ENCODE measurements at regions not wholly inside any gene's neighbourhood (a gene's known extent, or its start where the extent isn't known, plus 50 kb on each side); places are given as distances from the start of the nearest gene placed in this dataset.

DNA sequence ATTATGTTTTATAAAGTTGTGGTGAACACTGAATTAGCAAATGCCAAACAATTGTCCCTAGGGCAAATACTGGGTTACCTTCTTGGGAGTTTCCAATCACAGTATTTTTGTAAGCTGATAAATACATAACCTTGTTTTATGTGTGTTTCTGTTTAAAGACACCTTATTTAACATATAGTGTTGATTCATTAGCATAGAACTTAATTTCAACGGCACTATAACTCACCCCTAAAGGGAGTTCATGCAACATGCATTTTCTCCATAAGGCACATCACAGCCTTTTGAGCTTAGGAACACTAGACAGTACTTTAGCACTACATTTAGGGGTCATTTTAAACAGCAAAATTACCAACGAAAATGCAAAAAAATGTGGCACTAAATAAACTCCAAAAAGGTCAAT lies 74.2 kb upstream of the TYRP1 start:
- Histone ChIP-seq H3K4me3 (ENCODE audit: low read depth, low read length) (no peak overlapping the region), H3K27ac (ENCODE audit: low read depth, low read length) (no peak overlapping the region), H3K9me3 (ENCODE audit: control insufficient read depth, insufficient read depth, low read length) (no peaks in the 10 kb centered on the region), H3K27me3 (ENCODE audit: control insufficient read depth, insufficient read depth, low read length) (no peaks in the 10 kb centered on the region)
- TF ChIP-seq CTCF (IDR thresholded peaks at IDR 0.05; ENCODE audit: low read depth, low read length), result no peak
- POLR2A ChIA-PET, result no interaction called here
- DNase-seq (ENCODE audit: low read depth, low spot score), result no peak
- CTCF ChIA-PET, result no interaction called here

- CTCF ChIA-PET, result no interaction called here
- POLR2A ChIA-PET, result no interaction called here
- TF ChIP-seq CTCF (IDR thresholded peaks at IDR 0.05; ENCODE audit: low read depth, low read length), result no peak
These were observed 67.3 kb upstream of the TYRP1 start for GRCh38 chr9:12625844-12626243.

DNA sequence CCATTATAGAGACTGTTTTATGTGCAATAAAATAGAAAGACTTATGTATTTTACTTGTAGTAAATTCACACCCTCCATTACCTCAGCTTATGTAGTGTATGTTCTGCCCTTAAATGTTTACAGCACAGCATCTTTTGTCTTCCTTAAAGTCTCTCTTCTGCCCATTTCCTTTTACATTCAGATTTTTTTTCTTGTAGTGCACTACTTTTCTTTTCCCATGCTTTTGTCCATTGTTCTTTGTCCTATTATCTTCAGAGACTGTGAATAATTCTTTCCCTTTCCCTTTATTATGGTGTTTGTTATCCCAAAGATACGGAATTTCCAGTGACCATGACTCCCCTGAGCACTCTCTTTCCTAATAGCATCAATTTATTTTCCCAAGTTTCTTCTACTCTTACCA lies 66.1 kb upstream of the TYRP1 start:
- CTCF ChIA-PET, result no interaction called here
- TF ChIP-seq CTCF (IDR thresholded peaks at IDR 0.05; ENCODE audit: low read depth, low read length), result no peak
- POLR2A ChIA-PET, result no interaction called here
- no peak overlapping the region for H3K4me3 ChIP-seq (ENCODE audit: low read depth, low read length)
- no peak overlapping the region for H3K27ac ChIP-seq (ENCODE audit: low read depth, low read length)
- DNase-seq (ENCODE audit: low read depth, low spot score), result no peak
- H3K9me3 ChIP-seq (ENCODE audit: control insufficient read depth, insufficient read depth, low read length), result no peaks in the 10 kb centered on the region
- H3K27me3 ChIP-seq (ENCODE audit: control insufficient read depth, insufficient read depth, low read length), result no peaks in the 10 kb centered on the region

More at GRCh38 chr9:12625844-12626243, 67.3 kb upstream of the TYRP1 start:
- Histone ChIP-seq H3K27ac (ENCODE audit: low read depth, low read length) (no peak overlapping the region), H3K27me3 (ENCODE audit: control insufficient read depth, insufficient read depth, low read length) (no peaks in the 10 kb centered on the region), H3K4me3 (ENCODE audit: low read depth, low read length) (no peak overlapping the region), H3K9me3 (ENCODE audit: control insufficient read depth, insufficient read depth, low read length) (no peaks in the 10 kb centered on the region)
- DNase-seq (ENCODE audit: low read depth, low spot score), result no peak

DNA sequence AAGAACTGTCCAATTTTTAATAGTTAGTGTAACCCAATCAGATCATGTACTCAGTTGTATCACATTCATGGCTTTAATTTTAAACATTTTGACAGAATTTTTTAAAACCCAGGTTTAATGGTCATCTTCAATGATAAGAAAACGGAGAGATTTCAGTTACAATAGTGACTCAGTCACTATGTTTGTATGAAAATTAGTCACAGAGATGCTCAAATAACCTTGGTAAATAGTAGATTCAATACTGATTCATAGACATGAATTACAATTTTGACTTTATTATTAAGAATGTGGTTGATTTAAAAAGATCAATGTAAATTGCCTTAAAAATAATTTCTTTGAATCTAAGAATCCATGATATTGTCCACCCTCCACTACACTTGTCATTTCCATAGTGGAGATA lies 64.6 kb upstream of the TYRP1 start:
- ChIA-PET CTCF (no interaction called here), POLR2A (no interaction called here)
- H3K4me3 ChIP-seq (ENCODE audit: low read depth, low read length), result no peak overlapping the region
- no peak overlapping the region for H3K27ac ChIP-seq (ENCODE audit: low read depth, low read length)
- TF ChIP-seq CTCF (IDR thresholded peaks at IDR 0.05; ENCODE audit: low read depth, low read length), result no peak
- H3K9me3 ChIP-seq (ENCODE audit: control insufficient read depth, insufficient read depth, low read length), result no peaks in the 10 kb centered on the region
- DNase-seq (ENCODE audit: low read depth, low spot score), result no peak
- H3K27me3 ChIP-seq (ENCODE audit: control insufficient read depth, insufficient read depth, low read length), result no peaks in the 10 kb centered on the region

DNA sequence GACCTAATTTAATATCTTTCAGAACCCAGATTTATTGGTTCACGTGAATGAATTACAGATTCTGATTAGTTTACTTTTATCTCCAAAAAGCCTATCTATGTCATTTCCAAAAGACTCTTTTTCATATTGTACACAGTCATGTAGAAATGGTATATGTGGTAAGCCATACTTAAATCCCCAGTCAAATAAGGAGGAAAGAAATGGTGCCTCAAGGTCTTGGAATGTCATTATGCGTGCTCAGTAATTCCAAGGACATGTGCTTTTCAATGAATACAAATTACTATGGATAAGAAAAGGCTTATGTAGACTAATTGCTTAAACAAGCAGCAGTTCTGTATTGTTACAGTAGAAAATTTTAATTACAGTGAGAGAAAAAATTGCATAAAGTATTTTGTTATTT lies 64.1 kb upstream of the TYRP1 start:
- TF ChIP-seq CTCF (IDR thresholded peaks at IDR 0.05; ENCODE audit: low read depth, low read length), result no peak
- Histone ChIP-seq H3K4me3 (ENCODE audit: low read depth, low read length) (no peak overlapping the region), H3K9me3 (ENCODE audit: control insufficient read depth, insufficient read depth, low read length) (no peaks in the 10 kb centered on the region), H3K27ac (ENCODE audit: low read depth, low read length) (no peak overlapping the region), H3K27me3 (ENCODE audit: control insufficient read depth, insufficient read depth, low read length) (no peaks in the 10 kb centered on the region)
- ChIA-PET CTCF (no interaction called here), POLR2A (no interaction called here)
- DNase-seq (ENCODE audit: low read depth, low spot score), result no peak
